ENCODE measurements at regions not wholly inside any gene's neighbourhood (a gene's known extent, or its start where the extent isn't known, plus 50 kb on each side); places are given as distances from the start of the nearest gene placed in this dataset.

DNA sequence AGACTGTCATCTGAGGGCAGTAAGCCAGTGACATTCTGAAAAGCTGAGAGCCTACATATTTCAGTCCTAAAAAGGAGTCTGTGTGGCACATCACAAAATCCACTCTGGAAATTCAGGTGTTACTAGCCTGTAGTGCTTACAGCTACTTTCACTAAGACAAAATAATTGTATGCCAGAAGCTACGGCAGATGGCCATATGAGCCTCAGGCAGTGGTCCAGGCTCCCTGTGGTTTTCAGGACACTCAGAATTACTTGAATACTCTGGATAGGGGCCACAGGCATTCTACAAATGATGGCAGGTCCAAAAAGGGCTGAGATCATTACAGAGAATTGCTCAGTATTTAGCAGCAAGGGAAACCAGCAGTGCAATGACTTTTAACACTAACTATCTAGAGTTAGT is 527.1 kb downstream of the MRPL39 start:
- TF ChIP-seq EP300 (IDR thresholded peaks at IDR 0.05; ENCODE audit: borderline replicate concordance) (no peak), TAF1 (IDR thresholded peaks at IDR 0.05; ENCODE audit: low read depth) (no peak), EGR1 (IDR thresholded peaks at IDR 0.05) (no peak), YY1 (IDR thresholded peaks at IDR 0.05; ENCODE audit: low read depth) (no peak)
